Activated CD8-positive, alpha-beta memory T cell treated with anti-CD3 and anti-CD28 coated beads for 36 hours (primary cell): ENCODE measurements at regions not wholly inside any gene's neighbourhood (a gene's known extent, or its start where the extent isn't known, plus 50 kb on each side); places are given as distances from the start of the nearest gene placed in this dataset.

Experiments used
- CTCF ChIA-PET: fragments of 350-600 bp; sonication (Branson Sonifier 250); formaldehyde crosslinking; loops from one replicate; lab custom pipeline; 2021; ENCODE audit warnings: antibody characterized with exemption; lab: Charles Lee
- POLR2A ChIA-PET: fragments of 350-600 bp; sonication (Branson Sonifier 250); formaldehyde crosslinking; loops from one replicate; lab custom pipeline; 2021; ENCODE audit warnings: antibody characterized with exemption; lab: Charles Lee

DNA sequence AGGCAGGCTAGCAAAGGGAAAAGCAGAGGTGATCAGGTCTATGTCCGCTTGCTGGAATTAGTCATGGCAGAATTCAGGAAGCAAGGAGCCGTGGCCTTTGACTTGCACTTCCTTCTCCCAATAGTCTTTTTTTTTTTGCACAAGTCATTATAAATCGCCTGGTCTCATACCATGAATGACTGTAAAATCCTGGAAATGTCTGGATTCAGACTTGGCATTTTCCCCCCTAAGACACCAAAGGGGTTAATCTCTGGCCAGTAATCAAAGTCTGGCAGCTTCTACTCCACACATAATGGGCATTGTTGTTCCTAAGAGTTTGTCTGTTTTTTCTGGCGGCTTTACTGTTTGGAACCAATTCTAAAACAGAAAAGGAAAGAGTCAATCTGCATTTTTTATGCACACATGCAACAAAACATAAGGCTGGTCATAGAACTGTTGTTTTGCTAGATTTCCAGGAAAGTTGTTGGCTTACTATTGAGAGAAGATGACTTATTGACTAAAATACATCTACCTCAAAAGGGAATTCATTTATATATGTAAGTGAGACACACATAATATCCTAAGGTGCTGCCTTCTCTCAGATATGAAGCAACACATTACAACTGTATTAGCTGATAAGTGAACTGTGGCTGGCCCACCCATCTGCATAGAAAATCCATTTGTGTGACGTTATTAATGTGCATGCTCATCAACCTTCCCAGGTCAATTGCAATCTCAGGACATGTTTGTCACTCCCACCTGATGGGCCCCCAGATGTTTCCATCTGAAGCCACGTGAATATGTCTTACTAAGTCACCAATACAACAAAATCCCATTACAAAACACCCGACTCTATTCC lies 157.3 kb downstream of the BTG1 start:
- POLR2A ChIA-PET: no interaction called here
- CTCF ChIA-PET: no interaction called here

DNA sequence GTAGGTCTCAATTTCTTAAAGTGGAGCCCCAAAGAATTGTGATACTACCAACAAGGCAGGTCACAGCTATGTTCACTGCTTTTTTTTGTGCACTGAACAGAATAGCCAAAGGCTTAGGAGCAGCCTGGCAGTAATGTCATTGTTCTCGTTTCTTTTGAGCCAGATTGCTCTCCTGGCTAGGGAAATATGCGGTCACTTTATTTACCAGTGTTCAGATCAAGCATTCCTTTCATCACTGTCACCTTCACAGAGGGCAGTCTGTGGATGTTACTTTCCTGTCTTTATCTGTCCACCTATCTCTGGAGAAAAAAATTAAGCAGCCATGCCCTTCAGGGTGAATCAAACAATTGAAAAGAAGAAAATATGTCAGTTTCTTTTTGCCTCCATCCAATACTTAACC lies 159.6 kb downstream of the BTG1 start:
- ChIA-PET CTCF (no interaction called here), POLR2A (no interaction called here)

DNA sequence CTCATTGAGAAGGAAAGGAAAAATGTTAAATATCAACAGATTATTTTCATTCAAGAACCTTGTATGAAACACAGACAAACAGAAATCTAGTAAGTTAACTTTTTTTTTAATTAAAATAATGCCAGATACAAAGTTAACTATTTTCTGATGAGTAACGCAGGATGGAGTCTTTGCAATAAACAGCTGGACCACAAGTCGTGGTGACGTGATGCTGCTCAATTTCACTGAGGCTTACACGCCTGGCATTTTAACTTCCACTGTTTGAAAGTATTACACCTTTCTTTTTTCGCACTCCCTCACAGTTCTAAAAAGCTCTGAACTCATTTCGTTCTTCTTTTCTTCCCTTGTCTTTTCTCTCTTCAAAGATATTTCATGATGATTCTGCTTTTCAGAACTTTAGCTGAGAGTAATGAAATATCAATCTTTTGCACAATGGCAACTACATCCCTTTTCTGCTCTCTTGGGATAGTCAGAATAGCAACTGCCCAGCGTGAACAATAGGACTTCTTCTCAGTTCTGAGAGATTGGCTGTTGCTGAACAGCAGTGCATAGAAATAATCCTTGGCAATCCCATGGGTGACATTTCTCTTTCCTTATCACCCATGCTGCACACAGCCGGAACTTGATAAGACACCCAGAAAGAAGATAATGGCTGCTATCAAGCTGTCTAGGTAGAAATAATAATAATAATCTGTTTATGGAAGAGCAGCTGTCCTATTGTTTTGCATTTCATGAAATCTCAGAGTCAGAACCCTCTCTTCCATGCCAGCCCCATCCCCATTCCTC lies 160.5 kb downstream of the BTG1 start:
- ChIA-PET POLR2A (no interaction called here), CTCF (interaction anchor here (1.2 kb wide), 1 partner anchor 14 kb away, joined by 3 read pairs; no protein-coding TSS in a partner anchor)

DNA sequence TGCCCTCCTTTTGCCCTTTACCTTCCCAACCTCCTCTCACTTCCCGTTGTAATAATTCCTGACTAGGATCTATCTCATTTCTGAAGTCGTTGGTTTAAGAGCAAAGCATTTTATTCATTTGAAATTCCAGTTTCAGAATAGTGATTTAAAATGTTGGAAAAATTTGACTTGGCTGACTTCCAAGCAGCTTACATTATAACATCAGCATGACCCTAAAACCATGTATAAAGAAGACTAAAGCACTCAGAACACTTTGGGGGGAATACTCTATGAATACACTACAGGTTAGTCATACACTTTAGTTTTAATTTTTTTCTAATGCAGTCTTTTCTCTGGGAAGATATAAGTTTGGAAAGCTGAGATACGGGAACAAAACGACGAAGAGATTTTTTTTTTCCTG lies 161.1 kb downstream of the BTG1 start:
- CTCF ChIA-PET: interaction anchor here (1.2 kb wide), 1 partner anchor 14 kb away, joined by 3 read pairs; no protein-coding TSS in a partner anchor

DNA sequence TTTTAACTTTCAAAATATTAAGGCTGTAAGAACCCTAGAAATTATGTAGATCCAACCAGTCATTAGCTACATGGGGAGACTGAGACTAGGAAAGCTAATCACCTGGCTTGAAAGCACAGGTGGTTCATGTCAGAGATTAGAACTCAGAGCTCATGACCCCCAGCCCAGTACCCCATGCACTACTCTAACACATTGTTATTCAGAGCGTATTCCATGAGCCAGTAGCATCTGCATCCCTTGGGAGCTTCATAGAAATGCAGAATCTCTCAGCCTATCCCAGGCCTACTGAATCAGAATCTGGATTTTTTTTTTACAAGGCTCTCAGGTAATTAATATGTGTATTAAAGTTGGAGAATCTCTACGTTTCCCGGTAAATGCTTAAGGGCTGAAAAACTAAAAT lies 161.7 kb downstream of the BTG1 start:
- ChIA-PET CTCF (interaction anchor here (1.2 kb wide), 1 partner anchor 13 kb away, joined by 3 read pairs; no protein-coding TSS in a partner anchor), POLR2A (no interaction called here)

More for the DNA sequence above, 161.1 kb downstream of the BTG1 start:
- POLR2A ChIA-PET: no interaction called here

DNA sequence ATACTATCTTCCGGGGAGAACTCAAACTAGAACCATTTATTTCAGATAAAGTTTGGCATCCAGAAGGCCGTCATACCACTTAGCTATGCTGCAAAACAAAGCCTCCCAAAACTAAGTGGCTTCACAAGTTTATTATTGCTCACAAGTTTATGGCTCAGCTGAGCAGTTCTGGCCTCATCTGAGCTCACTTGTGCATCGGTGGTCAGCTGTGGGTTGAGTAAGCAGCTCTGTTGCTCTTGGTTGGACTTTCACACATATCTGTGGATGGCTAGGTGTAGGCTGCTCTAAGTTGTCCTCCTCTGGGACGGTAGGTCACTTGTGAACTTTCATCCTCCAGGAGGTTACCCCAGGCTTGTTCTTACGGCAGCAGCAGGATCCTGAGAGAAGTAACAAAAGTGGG lies 162.7 kb downstream of the BTG1 start:
- ChIA-PET POLR2A (no interaction called here), CTCF (no interaction called here)

DNA sequence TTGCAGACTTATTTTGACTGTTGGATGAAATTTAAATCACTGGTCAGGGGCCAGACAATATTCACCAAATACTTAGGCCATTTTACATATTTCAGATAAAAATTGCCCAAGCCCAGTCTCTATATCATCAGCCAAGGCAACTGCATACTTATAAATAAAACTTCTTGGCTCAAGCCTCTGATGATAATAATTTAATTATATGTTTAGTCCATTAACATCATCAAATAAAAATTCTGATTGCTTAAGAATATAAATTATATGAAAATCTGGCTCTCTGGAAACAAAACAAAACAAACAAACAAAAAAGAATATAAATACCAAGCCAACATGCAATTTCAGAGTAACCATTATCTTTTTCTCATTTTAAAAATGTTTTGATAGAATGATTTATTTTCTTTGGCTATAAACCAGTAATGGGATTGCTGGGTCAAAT lies 165.2 kb downstream of the BTG1 start:
- POLR2A ChIA-PET: no interaction called here
- CTCF ChIA-PET: no interaction called here

DNA sequence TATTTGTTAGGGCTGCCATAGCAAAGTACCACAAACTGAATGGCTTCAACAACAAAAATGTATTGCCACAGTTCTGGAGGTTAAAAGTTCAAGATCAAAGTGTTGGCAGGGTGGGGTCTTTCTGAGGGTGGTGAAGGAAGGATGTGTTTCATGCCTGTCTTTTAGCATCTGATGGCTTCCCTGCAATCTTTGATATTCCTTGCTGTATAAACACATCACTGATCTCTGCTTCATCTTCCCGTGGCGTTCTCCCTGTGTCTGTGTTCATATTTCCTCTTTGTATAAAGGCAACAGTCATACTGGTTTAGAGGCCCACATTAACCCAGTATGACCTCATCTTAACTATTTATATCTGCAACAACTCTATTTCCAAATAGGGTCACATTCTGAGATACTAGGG lies 167.5 kb downstream of the BTG1 start:
- ChIA-PET CTCF (no interaction called here), POLR2A (no interaction called here)

DNA sequence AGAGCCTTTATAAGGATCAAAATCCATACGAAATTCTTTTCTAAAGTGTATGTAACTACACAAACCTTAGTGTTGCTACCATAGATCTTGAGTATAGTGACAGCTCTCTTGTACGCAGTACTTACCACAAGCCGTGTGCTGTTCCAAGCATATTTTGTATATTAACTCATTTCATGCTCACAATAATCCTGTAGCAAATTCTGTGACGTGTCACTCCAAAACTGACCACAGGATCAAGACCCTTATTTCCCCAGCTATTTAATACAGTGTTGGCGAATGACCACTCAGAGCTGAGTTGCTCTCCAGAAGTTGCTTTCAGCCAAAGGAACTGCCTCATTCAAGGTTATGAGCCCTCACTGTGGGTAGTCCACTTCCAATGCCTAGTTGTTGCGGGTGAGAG lies 169.8 kb downstream of the BTG1 start:
- ChIA-PET CTCF (no interaction called here), POLR2A (no interaction called here)

DNA sequence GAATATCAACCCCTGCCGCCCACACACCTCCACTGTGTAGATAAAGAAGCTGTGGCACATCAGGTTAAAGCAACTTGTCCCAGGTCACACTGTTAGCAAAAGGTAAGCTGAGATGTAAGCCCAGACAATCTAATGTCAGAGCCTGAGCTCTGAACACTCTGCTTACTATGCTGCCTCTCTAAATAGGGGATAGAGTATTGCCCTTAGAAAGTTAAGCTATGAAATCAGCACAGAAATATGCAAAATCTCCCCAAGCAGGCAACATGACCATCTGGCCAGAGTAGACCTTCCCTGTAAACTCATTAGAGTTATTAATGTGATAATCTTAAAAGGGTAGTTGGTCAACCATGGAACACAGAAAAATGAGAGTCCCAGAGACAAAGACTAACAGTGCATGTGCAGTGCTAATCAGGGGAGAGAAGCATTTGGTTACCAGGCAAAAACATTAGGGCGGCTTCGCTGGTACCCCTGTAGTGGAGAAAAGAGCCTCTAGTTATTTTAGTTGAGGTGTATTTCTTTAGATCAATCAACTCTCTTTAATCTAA lies 171.0 kb downstream of the BTG1 start:
- ChIA-PET CTCF (no interaction called here), POLR2A (no interaction called here)

DNA sequence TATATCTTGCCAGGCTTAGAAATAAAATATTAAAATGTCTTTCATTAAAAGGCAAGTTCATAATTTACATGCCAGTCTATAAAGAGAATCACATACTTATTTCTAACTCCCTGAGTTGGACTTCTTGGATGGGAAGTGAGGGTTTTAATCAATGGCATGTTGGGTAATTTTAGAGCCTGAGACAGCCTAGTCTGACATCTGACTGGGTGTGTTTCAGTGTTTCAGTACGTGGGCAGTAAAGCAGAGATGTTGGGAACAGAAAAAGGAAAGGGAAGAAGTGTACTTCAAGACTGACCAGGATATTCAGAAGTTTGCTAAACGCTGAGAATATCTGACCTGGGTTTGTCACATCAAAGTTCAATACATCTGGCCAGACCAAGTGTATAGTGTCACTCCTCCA lies 171.8 kb downstream of the BTG1 start:
- CTCF ChIA-PET: no interaction called here
- POLR2A ChIA-PET: no interaction called here

DNA sequence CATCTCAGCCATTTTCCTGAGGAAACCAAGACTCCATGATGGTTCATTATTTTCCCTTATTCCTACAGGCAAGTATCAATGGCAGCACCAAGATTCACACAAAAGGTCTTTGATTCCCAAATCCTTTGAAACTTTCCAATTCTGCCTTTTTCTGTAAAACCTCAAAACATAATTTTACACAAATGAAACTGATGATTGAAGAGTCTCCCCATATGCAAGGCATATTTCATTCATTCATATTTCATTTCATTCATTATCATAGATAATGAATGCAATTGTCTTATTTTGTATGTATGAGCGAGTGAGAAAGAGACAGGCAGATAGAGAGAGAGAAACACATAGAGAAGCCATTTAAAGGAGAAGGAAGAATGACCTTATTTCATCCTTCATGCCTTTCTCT lies 172.8 kb downstream of the BTG1 start:
- POLR2A ChIA-PET: no interaction called here

DNA sequence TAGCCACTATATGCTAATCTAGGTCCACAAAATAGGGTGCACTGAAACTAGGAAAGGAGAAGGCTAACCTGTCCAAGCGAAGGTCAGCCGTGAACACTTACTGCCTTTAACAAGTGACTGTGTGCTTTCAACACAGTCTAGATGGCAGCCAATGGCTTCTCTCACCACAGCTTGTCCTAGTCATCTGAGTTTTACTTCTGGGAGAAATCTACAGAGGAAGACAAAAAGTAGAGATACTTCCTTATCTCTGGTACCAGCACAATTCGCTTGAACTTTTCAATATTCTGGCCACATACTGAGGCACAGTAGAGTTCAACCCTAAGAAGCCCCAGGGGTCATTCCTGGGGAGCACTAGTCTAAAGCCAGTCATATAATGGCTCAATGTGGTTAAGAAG lies 176.9 kb downstream of the BTG1 start:
- POLR2A ChIA-PET: no interaction called here
- CTCF ChIA-PET: no interaction called here

More for the DNA sequence above, 172.8 kb downstream of the BTG1 start:
- CTCF ChIA-PET: no interaction called here

DNA sequence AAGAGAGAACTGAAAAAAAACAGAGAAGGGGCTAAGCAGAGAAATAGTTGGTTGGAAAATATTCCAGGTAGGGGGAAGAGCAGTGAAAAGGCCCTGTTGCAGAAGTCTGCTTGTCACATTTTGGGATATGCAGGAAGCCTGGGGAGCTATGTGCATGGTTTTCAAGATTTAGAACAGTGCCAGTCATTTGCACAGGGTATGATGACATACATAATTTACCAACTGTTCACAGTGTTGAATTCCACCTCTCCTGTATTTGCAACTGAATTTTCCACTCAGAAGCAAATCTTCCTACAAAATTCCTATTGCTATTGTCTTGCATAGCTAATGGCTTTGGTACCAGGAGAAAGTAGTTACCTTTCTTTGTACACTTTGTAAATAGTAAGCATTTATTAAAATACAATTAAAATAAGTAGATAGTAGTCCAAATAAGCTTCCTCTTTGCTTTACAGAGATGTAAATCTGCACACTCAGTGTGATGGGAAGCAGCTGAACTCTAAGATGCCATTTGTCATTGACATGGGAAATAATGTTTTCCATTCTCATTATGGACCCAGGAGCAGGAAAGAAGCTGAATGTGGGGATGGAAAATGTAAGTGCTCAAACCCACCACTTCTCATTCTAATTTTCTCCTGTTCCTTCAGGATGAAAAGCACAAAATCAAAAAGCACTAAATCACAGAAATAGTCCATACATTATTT lies 177.4 kb downstream of the BTG1 start:
- ChIA-PET POLR2A (no interaction called here), CTCF (no interaction called here)

DNA sequence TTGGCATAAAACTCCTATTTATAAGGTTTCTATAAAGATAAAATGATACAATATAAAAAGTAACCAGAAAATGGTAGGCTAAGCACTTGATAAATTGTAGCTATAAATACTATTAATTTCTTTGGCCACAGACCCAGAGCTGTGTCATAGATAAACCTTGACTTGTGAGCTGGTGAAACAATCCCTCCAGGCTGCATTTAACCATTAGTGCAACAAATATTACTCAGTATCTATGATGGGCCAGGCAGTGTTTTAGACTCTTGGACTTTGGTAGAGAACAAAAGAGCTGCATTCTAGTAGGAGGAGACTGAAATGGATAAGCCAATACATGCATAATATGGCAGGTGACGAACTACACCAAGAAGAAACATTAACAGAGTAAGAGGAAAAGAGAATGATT lies 178.1 kb downstream of the BTG1 start:
- ChIA-PET POLR2A (no interaction called here), CTCF (no interaction called here)

DNA sequence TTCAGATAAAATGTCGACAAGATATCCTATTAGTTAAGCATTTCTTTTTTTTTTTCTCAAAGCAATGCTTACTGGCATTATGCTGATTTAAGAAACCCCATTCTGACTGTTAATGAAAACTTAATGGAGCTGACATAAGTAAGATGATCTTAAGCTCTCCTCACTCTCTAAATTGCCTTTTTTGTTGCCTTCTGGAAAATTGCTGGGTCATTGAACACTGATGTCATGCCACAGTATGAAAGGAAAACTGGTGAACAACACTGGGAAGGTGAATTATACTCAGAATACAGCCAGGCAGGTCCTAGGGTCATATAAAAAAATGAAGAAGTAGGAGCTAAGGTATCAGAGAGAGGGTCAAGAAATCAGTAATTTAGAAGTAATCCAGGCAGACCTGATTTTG lies 179.9 kb downstream of the BTG1 start:
- ChIA-PET CTCF (no interaction called here), POLR2A (no interaction called here)

DNA sequence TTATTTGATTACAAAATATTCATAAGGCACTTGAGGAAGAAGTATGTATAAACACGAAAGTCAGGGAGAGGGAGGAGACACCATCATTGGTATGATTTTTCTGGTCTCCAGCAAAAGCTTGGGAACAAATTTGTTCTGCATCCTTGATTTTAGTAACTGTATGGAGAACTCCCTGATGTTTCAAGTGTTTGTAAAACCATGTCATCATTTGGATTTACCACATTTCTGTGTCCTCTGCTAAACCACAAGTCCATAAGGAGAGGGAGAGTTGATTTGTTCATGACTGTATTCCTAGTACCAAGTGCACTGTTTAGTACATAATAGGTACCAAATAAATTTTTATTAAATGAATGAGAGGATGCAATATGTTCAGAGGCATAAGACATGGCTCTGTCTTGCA lies 181.1 kb downstream of the BTG1 start:
- CTCF ChIA-PET: no interaction called here

DNA sequence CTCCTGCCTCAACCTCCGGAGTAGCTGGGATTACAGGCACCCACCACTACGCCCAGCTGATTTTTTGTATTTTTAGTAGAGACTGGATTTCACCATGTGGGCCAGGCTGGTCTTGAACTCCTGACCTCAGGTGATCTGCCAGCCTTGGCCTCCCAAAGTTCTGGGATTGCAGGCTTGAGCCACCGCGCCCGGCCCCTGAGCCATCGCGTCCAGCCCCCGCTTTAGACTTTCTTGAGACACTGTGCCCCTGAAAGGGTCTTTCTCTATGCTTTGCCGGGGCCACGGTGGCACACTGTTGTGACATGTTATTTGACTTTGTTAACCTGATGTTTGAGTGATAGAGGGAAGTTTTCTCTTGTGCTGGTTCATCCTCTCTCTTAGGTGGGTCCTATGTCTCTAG lies 186.4 kb downstream of the BTG1 start:
- CTCF ChIA-PET: no interaction called here
- POLR2A ChIA-PET: no interaction called here

More for the DNA sequence above, 181.1 kb downstream of the BTG1 start:
- POLR2A ChIA-PET: no interaction called here

DNA sequence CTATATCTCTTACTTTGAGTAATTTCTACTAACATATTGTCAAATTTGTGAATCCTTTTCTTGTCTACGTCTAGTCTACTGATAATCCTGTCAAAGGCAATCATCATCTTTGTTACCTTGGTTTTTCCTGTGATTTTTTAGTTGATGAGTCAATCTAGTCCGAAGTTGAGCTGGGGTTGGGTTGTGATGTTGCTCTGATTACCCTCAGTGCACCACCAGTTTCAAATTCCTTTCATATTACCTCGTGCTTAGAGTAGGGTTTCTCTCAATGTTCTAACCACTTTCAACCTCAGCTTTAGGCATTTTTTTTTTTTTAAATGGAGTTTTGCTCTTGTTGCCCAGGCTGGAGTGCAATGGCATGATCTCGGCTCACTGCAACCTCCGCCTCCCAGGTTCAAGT lies 186.8 kb downstream of the BTG1 start:
- CTCF ChIA-PET: no interaction called here
- POLR2A ChIA-PET: no interaction called here

DNA sequence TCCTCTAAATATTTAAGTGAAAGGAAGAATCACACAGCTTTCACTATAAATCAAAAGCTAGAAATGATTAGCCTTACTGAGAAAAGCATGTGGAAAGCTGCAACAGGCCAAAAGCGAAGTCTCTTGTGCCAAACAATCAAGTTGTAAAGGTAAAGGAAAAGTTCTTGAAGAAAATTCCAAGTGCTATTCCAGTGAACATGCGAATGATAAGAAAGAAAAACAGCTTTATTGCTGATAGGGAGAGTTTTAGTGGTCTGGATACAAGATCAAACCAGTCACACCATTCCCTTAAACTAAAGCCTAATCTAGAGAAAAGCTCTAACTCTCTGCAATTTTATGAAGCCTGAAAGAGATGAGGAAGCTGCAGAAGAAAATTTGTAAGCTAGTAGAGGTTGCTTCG lies 190.9 kb downstream of the BTG1 start:
- POLR2A ChIA-PET: interaction anchor here (0.8 kb wide), 1 partner anchor 44 kb away, joined by 3 read pairs; no protein-coding TSS in a partner anchor
- CTCF ChIA-PET: no interaction called here
